G401 (cell line): ENCODE measurements at regions not wholly inside any gene's neighbourhood (a gene's known extent, or its start where the extent isn't known, plus 50 kb on each side); places are given as distances from the start of the nearest gene placed in this dataset.
"Not testable (repeated sequence)": the region's sequence is repeated elsewhere in the genome, so short reads cannot be mapped to it uniquely, and the experiment has no call there.

Experiments used
- DNase-seq: peaks from one replicate; pipeline ENCODE4 v3.0.0-alpha.2; 2015; ENCODE audit warnings: low spot score
- in situ Hi-C: cut with HindIII; loops from 2 replicates; pipeline ENCODE4 v1.10.0; 2016; ENCODE audit warnings: low sequenced_read_pairs, mixed read lengths

GRCh38 chr3:82643948-82644347 is 882.5 kb upstream of the GBE1 start:
- in situ Hi-C loops: no loop called here
- DNase-seq: no peak

- in situ Hi-C loops: no loop called here
- no peak for DNase-seq
These were observed 880.3 kb upstream of the GBE1 start for GRCh38 chr3:82641701-82642100.

GRCh38 chr3:82640254-82640653 is 878.8 kb upstream of the GBE1 start:
- no peak for DNase-seq
- in situ Hi-C loops: no loop called here

- no peak for DNase-seq
- in situ Hi-C loops: no loop called here
These were observed 876.1 kb upstream of the GBE1 start for GRCh38 chr3:82637574-82637973.

GRCh38 chr3:82636177-82636576 is 874.7 kb upstream of the GBE1 start:
- in situ Hi-C loops: no loop called here
- no peak for DNase-seq

- no peak for DNase-seq
- in situ Hi-C loops: no loop called here
These were observed 871.9 kb upstream of the GBE1 start for GRCh38 chr3:82633319-82633718.

- in situ Hi-C loops: no loop called here
- no peak for DNase-seq
These were observed 868.5 kb upstream of the GBE1 start for GRCh38 chr3:82629937-82630336.

- no peak for DNase-seq
- in situ Hi-C loops: no loop called here
These were observed 867.1 kb upstream of the GBE1 start for GRCh38 chr3:82628385-82629014.

GRCh38 chr3:82627733-82628132 is 866.3 kb upstream of the GBE1 start:
- in situ Hi-C loops: no loop called here
- DNase-seq: no peak

GRCh38 chr3:82620744-82621143 is 859.3 kb upstream of the GBE1 start:
- DNase-seq, in situ Hi-C loops: not testable (repeated sequence)

- in situ Hi-C loops: no loop called here
- DNase-seq: no peak
These were observed 857.1 kb upstream of the GBE1 start for GRCh38 chr3:82618594-82618993.

GRCh38 chr3:82610236-82610635 is 848.8 kb upstream of the GBE1 start:
- in situ Hi-C loops: no loop called here
- no peak for DNase-seq

- DNase-seq: no peak
- in situ Hi-C loops: no loop called here
These were observed 845.9 kb upstream of the GBE1 start for GRCh38 chr3:82607391-82607790.

GRCh38 chr3:82596805-82597204 is 835.4 kb upstream of the GBE1 start:
- no peak for DNase-seq
- in situ Hi-C loops: no loop called here

GRCh38 chr3:82595530-82595929 is 834.1 kb upstream of the GBE1 start:
- in situ Hi-C loops: no loop called here
- DNase-seq: no peak

GRCh38 chr3:82587174-82587573 is 825.7 kb upstream of the GBE1 start:
- in situ Hi-C loops: no loop called here
- DNase-seq: no peak

- in situ Hi-C loops: no loop called here
- no peak for DNase-seq
These were observed 825.0 kb upstream of the GBE1 start for GRCh38 chr3:82586414-82586813.

- DNase-seq, in situ Hi-C loops: not testable (repeated sequence)
These were observed 824.6 kb upstream of the GBE1 start for GRCh38 chr3:82586002-82586401.

- DNase-seq, in situ Hi-C loops: not testable (repeated sequence)
These were observed 824.1 kb upstream of the GBE1 start for GRCh38 chr3:82585591-82585990.

- DNase-seq, in situ Hi-C loops: not testable (repeated sequence)
These were observed 823.4 kb upstream of the GBE1 start for GRCh38 chr3:82584861-82585260.

- in situ Hi-C loops: not testable (repeated sequence)
These were observed 823.0 kb upstream of the GBE1 start for GRCh38 chr3:82584415-82584814.

GRCh38 chr3:82581350-82581749 is 819.9 kb upstream of the GBE1 start:
- in situ Hi-C loops: no loop called here
- DNase-seq: no peak

More at GRCh38 chr3:82584415-82584814, 823.0 kb upstream of the GBE1 start:
- not testable (repeated sequence) for DNase-seq
